8988T (cell line): ENCODE measurements at regions not wholly inside any gene's neighbourhood (a gene's known extent, or its start where the extent isn't known, plus 50 kb on each side); places are given as distances from the start of the nearest gene placed in this dataset.

Source experiments
- DNase-seq: peaks from one replicate; pipeline ENCODE4 v3.0.0; 2011

DNA sequence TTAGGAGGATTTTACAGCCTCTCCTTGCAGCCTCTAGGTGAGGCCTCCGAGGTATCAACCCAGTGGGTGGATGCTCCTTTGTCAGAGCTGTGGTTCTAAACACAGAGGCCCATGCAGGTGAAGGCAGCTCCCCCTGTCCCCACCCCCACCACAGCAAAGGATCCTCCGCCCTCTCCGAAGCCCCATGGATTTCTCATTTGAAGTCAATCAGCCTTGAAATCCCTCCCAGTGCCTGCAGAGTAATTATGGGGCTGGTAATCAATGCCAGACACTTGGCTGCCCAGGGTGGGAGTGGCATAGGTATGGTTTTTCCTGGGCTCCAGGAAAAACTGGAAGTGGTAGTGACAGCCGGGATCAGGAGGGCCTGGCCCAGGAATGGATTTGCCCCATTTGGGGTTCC is 119.5 kb upstream of the CSF3R start:
- DNase-seq = no peak

DNA sequence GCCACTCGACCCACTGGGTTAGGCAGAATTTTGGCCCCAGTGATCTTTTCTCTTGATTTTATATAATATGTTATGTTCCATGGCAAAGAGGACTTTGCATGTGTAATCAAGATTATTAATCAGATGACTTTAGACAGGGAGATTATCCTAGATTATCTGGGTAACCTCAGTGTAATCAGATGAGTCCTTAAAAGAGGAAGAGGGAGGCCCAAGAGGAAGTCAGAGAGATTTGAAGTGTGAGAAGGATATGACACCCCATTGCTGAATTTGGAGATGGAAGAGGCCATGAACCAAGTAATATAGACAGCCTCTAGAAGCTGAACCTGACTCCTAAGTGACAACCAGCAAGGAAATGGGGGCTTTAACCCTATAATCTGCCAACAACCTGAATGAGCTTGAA is 117.1 kb upstream of the CSF3R start:
- no peak for DNase-seq

DNA sequence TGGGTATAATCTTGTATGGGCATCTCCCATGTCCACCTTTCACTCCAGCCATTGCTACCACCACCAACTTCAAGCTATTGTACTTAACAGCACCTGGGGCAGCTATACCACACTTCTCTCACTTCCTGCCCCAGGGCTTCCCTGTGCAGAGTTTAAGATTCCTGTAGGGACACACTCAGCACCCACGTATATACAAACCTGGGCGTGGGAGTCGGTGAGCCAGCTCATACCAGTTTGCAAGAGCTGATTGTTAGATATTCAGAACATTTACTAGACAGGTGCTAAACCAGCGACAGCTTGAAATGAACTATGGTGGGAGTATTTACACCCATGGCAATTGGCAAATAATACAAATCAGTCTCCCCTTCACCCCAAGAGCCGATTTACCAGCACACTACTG is 114.8 kb upstream of the CSF3R start:
- DNase-seq = no peak

DNA sequence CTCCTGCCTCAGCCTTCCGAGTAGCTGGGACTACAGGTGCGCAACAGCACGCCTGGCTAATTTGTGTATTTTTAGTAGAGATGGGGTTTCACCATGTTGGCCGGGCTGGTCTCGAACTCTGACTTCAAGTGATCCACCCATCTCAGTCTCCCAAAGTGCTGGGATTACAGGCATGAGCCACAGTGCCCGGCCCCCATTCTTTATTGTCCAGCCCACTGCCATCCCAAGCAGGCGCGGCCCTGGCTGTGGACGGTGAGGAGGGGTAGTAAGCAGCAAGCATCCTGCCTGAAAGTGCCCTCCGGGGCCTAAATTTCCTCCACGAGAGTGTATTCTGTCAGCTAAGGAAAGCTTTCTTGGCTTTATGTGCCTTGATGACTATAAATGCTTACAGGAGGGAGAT is 113.2 kb upstream of the CSF3R start:
- no peak for DNase-seq

DNA sequence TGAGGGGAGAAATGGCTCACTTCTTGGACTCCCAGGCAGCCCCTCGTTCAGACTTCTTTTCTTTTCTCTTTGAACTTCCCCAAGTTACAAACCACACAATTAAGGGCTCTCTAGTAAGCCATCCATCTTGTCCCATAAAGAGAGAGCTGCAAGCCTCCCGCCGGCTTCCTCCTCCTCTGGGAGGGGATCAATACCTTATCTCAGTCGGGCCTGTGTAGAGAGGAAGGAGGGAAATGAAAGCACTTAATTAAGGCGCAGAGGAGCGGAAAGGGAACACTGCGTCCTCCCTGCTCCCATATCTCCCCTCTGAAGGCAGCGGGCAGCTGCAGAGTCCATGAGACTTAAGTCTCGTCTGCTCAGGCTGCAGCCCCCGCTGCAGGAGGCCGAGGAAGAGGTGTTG is 112.6 kb upstream of the CSF3R start:
- no peak for DNase-seq

DNA sequence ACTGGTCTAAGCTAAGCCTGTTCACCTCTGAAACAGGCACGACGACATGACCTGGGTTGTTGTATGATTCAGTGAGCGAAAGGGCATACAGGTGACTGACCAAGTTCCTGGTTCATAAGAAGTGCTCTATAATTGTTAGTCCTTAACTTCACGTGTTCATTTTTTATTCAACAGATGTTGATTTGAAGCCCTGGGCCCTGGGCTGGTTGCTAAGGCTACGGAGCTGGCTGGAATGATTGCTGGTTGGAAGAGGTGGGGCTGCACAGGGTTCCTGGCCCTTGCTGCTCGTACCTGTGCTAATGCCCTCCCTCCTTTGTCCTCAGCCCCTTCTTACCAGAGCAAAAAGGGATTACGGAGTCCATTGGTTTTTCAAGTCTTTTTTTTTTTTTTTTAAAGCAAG is 111.3 kb upstream of the CSF3R start:
- DNase-seq = no peak

DNA sequence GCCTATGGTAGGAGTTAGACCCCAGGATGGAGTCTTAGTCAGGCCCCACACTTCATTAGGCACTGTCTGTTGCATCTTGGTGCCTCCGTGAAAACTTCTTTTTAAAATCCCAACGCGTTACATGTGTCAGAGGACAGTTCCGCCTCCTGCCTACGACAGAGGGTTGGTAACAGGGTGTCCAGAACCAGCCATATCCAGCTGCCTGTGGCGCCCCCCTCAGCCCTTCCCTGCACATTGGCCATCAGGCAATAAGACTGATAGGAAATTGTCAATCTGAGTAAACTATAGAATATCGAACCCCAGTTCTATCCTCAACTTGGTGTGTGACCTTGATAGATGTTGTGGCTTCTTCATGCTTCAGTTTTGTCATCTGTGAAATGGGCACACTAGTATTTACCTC is 108.6 kb upstream of the CSF3R start:
- DNase-seq = no peak

DNA sequence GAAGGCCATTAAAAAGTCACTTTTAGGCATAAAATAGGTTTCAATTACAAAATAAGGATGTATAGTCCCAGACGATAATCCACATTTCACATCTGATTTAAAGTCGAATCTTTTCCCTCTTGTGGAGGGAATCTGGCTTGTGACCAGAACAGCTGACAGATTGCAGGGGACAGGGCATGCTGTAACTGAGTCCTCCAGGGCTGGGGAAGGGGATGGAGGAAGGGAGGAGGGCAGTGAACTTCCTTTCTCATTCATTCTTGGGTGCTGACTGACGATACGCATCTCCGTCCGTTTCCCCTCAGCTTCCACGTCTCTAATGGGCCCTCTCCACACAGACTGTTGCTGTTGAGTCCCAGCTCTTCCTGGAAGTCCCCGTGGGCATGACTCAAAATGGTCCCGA is 108.1 kb upstream of the CSF3R start:
- DNase-seq = no peak

DNA sequence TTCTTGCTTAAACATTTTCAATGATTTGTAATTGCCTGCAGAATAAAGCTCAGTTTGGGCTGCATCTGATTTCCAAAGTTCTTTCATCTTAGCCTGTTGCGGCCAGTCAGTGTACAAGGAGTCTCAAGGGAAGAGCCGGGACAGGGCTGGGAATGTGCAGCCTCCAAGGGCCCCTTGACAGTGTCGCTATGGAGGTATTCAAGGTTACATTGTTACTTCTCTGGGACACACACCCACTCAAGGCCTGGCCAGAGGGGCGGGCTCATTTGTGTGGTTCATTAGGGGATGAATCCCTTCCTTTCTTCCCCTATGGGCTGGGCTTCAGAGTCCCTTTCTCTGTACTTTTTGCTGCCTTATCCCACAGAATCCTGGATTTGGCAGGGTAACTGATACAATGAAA is 107.6 kb upstream of the CSF3R start:
- no peak for DNase-seq

DNA sequence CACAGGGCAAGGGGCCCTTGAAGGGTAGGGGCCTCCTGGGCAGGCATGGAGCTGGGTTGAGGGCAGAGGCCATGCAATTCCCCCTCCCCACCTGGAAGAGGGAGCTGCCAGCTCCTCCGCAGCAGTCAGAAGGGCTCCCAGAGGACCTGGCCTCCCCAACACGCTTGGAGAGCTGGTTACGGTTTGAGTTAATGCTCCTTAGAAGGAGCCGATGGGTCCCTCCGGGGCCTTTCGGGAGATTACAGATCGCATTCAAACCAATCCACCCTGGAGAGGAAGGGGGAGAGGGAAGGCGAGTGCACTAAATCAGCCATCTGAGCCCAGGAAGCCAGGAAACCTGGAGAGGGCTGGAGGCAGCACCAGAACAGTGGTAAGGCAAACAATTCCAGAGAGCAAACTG is 106.3 kb upstream of the CSF3R start:
- DNase-seq = no peak

DNA sequence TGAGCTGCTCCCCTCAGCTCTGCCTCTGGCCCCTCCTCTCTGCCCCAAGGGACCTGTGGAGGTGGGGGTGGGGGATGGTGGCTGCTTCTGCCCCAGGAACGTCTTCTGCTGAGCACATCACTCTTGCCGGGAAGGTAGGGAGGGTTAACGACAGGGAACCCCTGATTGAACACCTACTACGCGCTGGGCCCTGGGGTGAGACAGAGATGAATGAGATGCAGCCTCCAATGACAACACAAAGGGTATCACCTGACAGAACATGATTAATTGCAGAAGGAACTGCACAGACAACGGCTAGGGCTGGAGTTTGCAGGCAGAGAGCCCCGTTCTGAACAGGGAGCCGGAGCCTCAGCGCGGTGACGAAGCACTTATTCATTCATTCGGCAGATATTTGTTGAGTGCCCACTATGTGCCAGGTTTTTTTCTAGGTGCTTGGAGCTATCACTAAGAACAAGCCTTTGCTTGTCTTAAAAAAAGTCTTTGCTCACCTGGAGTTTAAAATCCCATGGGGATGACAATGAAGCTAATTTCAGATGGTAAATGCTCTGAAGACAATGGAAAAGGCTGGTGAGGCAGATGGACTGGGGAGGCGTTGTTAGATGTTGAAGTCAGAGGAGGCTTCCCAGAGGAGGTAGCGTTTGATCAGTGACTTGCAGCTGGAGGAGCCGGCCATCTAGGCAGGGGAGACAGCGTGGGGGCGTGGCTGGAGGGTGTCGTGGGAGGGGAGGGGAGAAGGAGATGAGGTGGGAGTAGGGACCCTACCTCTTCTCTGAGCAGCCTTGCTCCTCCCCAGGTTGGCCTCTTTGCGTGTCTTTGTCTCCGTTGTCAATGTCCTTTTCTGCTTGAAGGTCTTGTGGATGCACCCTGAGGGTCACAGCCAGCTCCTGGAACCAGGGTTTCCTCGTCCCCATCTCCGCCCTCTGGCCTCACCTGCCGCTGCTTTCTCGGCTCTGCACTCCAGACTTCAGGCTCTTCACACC is 103.1 kb upstream of the CSF3R start:
- no peak for DNase-seq

DNA sequence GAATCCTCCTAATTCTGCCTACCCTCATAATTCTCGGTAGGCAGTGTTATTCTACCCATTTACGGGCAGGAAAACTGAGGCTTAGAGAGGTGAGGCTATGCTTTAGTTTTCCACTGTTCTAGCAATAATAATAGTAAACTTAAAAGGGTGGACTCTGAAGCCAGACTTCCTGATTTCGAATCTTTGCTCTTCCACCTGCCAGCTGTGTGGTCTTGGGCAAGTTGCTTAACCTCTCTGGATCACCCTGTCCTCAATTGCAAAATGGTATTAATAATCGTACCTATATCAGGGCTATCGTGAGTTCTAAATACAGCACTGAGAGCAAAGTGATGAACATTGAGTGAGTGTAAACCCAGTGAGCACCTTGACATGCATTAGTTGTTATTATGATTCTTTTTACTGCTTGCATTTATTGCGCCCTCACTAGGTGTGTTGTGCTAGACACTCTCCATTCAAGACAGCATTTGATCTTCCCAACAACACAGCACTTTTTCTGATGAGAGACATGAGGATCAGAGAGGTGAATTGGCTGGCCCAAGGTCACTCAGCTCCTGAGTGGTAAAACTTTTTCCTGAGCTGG is 102.3 kb upstream of the CSF3R start:
- no peak for DNase-seq

DNA sequence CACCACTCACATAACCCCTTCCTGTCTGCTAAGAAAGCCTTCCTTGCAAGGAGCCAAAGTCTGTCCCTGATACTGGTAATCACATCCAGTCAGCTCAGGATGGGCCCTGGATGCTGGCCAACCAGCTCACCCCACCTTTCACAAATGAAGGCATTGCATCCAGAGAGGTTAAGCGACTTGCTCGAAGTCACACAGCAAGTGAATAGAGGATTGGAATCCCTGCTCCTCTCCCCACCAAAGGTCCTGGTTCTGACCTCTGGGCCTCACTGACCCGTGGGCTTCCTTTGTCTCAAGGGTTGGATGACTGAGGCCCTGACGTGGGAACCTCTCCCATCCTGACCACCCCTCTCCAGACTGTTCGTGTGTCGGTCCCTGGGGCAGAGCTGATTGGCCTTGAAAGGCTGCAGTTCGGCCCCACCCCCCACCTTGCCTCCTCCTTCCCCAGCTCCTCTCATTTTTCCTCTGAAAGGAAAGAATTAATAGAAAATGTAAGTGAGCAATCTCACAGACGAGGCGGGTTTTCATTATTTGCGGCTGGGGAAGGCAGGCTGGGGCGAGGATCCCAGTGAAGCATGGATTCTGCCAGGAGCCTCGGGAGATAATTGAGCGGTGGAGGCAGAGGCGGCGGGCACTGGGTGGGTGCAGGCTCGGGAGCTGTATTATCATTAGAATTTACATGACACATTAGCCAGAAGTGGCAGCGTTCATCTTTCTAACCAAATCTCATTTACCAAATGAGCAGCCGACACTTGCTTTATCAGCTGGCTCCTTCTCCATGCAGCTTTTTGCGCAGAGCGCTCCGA is 101.5 kb upstream of the CSF3R start:
- DNase-seq = no peak

DNA sequence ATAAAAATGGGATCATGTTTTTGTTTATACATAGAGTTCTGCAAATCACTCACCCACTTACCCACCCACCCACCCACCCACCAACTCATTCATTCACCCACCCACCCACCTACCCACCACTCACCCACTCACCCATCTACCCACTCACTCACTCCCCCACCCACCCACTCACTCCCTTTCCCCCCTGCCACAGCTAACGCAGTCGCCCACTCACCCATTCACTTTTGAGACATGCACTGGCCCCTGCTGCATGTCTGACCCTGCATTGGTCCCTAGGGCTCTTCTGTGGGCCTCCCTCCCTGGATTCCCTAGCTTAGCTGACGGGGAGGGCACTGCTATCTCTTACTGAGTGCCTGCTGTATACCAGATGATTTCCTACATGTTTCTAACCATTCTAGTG is 100.4 kb upstream of the CSF3R start:
- no peak for DNase-seq

DNA sequence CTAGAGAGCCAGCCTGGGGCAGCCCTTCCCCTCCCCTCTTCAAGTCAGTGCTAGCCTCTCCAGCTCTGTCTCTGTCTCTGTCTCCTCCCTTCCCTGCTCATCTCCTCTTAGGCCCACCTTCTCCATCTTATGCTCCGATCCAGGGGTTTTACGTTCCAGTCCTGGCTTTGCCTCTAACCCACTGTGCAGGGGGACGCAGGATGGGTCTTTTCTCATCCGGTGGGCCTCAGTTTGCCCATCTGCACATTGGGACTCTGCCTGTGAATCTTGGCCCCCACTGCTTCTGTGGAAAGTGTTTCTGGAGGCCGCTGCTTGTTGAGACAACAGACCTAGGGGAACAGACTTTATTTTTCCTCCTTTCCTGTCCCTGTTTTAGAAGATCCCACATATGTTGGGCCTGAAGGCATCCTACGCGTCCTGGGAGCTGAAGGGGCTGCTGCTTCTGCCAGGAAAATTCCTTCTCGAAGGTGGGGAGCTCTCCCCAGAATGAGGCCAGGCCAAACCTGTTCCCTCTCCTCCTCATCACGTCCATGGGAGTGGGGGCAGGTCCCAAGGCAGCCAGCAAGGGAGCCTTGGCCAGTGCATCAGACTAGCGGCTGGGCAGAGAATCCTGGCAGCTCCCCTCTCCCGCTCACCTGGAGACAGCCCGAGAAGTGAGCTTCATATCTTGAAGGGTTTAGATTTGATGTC is 99.5 kb upstream of the CSF3R start:
- DNase-seq = no peak

DNA sequence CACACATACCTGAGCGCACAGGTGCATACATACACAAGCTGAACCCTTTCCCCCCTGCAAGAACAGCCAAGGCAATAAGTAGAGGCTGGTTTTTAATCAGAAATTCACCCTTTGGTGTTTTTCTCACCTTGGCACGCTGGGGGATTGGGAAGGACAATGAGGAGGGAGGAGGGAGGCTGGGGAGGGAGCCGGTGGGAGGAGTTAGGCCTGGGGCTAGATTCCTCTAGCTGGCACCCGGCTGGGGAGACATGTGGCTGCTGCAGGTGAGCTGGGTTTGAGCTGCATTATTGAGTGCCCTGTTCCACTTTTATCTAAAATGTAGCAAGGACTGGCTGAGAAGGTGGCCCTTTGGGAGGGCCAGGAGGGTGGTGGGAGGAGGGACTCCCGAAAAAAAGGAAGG is 97.8 kb upstream of the CSF3R start:
- DNase-seq = no peak

DNA sequence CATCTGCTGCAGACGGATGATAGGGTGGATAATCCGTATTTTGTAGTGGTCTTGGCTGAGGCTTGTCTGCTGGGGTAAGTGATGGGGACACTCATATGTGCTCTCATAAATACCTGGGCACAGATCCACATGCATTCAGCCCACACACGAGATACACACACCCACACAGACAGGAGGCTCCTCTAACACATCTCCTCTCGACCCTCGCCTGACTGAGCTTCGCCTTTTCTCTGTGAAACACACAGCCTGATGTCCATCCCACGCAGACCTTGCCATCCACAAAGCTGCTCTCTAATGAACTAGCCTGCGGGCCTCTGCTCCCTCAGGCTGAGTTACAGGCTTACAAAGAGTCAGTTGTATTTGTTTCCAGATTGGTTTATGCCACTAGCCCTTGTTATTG is 96.3 kb upstream of the CSF3R start:
- DNase-seq = no peak

DNA sequence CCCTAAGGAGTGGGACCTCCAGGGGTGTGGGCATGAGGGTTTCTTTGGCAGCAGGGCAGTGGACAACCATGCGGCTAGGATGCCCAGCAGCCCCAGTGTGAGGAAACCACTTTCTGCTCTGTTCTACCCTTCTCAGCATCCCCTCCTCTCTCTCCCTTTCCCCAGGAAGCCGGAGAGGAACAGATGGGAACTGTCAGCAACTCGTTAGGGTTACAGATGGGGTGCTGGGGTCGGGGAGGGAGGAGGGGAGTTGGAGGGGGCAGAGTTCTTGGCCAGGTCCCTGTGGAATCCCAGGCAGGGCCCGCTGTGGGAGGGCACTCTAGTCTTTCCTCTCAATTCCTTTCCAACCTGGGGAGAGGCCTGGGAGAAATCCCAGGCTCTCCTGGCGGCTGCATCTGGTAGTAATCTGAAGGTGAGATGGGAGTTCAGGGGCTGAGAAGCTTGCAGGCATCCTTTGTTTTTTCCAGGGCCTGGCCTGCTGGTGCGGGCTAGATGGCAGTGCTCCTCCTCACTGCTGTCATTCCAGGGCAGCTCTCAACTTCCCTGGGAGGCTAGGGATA is 93.9 kb upstream of the CSF3R start:
- no peak for DNase-seq

DNA sequence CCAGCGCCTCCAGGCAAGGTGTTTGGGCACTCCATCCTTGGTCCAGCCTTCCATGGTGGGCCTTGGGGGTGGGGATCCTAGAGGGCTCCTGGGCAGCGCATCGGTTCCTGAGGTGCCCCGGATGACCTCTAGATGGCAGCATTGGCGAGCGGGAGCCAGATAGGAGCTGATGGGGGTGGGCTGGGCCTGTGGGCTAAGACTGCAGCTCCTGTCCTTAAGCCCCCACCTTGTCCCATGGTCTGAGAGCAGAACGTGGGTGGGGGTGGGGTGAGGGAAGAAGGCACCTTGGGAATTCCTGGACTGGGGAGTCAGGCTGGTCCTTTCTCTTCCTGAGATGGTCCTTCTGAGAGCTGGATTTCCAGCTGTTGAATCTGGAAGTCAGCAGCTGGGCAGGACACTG is 93.4 kb upstream of the CSF3R start:
- DNase-seq = peak; percentile 90

DNA sequence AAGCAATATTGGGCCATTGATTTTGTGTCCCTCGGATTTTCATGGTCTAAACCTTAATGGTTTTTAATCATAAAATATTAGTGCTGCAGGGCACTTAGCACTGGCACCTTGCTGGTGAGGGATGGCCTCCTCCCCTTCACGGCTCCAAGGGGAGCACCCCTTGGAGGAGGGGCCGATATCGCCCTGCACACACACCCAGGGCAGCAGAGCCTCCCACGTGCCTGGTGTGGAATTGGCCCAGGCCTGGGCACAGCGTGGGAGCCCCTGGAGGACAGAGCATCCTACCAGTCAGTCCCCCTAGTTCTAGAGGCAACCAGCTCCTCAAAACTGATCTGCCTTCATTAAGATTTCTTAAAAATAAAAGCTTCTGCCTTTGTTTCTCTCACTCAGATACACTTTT is 90.7 kb upstream of the CSF3R start:
- DNase-seq = no peak

DNA sequence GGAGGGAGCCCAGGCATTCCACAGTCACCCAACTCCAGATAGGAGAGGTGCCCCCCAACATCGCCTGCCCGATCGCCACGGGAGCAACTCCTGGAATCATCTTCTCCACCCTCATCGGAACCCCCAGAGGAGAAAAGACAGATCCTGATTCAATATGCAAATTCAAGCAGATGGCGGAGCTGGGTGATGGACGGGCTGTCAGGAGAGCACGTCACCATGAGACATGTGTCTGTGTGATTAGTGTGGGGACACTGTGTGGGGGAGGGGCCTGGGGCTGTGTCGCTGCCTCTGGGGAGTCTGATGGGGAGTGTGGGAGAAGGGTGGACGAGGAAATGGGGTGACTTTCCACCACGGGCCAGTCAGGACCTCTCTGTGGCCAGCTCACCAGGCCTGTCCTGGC is 90.2 kb upstream of the CSF3R start:
- DNase-seq = no peak

DNA sequence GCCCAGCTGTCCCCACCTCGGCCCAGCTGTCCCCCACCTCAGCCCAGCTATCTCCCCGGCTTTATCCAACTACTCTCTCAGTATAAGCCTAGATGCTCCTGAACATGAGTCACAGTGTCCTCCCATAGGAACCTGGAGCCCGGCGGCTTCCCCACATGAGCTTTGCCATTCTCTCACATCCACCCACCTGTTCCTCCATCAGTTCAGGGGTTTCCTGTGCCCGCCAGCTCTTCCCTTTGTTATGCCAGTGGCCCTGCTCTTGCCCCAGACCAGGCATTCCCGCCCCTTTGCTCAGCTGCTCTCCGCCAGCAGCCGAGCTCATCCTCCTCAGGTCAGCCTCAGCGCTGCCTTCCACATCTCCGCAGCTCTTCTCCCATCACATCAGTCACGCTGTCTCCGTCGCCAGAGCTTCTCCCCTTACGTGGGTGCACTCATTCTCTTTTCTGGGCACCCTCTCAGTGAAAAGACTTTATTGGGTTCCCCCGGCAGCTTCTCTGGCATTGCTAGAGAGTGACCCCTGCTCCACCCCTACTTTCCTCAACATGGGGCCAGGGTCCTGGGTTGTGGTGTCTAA is 89.5 kb upstream of the CSF3R start:
- DNase-seq = no peak

DNA sequence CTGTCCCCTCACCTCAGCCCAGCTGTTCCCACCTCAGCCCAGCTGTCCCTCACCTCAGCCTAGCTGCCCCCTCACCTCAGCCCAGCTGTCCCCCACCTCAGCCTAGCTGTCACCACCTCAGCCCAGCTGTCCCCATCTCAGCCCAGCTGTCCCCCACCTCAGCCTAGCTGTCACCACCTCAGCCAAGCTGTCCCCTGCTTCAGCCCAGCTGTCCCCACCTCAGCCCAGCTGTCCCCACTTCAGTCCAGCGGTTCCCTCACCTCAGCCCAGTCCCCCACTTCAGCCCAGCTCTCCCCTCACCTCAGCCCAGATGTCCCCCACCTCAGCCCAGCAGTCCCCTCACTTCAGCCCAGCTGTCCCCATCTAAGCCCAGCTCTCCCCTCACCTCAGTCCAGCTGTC is 88.4 kb upstream of the CSF3R start:
- no peak for DNase-seq
